GM12874 (cell line): ENCODE measurements at regions not wholly inside any gene's neighbourhood (a gene's known extent, or its start where the extent isn't known, plus 50 kb on each side); places are given as distances from the start of the nearest gene placed in this dataset.

Experiments used
- CTCF ChIP-seq: IDR thresholded peaks from 2 replicates; pipeline ENCODE4 v1.5.1; 2011; ENCODE audit warnings: low read depth, mild to moderate bottlenecking, control low read depth, low read length, moderate library complexity; ENCODE audit not compliant: insufficient read depth

GRCh38 chr5:124981901-124982300 is 235.5 kb upstream of the ZNF608 start:
- no peak for TF ChIP-seq CTCF

DNA sequence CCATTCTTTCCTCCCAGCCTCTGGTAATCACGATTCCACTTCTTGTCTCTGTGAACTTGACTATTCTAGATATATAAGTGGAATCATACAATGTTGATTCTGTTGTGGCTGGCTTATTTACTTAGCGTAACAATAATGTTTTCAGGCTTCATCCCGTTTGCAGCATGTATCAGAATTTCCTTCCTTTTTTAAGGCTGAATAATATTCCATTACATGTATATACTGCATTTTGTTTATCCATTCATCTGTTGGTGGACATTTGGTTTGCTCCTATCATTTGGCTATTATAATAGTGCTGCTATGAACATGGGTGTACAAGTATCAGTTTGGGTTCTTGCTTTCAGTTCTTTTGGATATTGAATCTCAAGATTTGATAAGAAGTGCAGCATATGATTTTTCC is 239.7 kb upstream of the ZNF608 start:
- TF ChIP-seq CTCF = no peak

DNA sequence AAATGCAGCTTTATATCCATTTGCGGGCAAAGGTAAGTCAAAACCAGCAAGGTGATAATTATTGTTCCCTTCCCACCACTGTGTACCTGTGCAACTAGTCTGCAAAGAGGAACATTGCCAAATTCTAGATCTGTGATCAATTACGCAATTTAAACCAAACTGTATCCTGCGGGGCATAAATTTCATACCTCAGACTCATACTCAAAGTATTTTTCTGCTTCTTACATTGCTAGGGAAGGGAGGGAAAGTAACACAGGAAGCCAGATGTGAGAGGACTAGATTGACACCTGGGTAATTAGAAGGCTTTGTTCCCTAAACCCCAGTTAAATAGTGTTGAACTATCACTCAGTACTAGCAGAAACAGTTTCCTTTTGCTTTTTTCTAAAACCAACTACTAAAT is 240.2 kb upstream of the ZNF608 start:
- no peak for TF ChIP-seq CTCF

GRCh38 chr5:124990723-124991122 is 244.3 kb upstream of the ZNF608 start:
- no peak for TF ChIP-seq CTCF

DNA sequence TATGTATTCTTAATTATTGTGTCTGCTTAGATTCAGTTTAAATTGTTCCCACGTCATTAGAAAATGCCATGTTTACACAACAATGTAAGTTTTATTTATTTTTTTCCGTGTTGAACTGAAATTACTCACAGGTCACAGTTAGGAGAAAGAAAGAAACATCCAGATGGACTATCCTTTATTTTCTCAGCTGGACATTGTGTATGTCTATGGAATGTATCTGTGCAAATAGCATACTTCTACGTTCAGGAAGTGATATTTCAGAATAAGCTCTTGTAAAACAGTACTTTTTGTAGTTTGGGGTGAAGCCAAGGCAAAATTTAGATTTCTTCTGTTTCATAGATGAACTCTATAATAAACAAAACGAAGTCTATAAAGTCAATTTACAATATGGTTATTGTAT is 249.0 kb upstream of the ZNF608 start:
- no peak for TF ChIP-seq CTCF

GRCh38 chr5:124996023-124996763 is 249.8 kb upstream of the ZNF608 start:
- TF ChIP-seq CTCF = no peak

DNA sequence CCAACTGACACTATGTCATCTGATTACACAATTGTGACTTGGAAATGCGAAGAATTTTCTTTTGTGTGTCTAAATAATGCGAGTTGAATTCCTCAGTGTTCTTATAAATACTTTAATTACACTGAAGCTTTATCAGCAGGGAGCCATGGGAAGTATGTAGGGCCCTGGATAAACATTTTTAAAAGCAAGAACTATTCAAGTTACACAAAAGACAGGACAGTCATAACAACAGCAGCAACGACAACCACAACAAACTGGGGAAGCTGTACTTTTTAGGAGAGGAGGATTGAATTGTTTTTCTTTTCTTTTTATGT is 250.3 kb upstream of the ZNF608 start:
- TF ChIP-seq CTCF = no peak
